GM23338 (cell line): ENCODE measurements at regions not wholly inside any gene's neighbourhood (a gene's known extent, or its start where the extent isn't known, plus 50 kb on each side); places are given as distances from the start of the nearest gene placed in this dataset.

ENCODE experiments used
- ATAC-seq: fragments of 200-7000 bp; cut with Tn5 transposase; 3 replicates; pipeline ENCODE4 v1.9.1; 2020
- DNase-seq: peaks from one replicate; pipeline ENCODE4 v3.0.0-alpha.2; 2015; ENCODE audit warnings: low spot score
- H2AFZ ChIP-seq: fragments of 200-600 bp; sonication (generic); 2 replicates; pipeline ENCODE4 v1.8.0; 2016; ENCODE audit warnings: antibody characterized with exemption, mild to moderate bottlenecking, moderate library complexity
- H3F3A ChIP-seq: fragments of 200-600 bp; sonication (generic); replicated peaks from 2 replicates; pipeline ENCODE4 v1.8.0; 2017; ENCODE audit warnings: antibody characterized with exemption, mixed run types, low read depth
- H3K27ac ChIP-seq: fragments of 200-600 bp; sonication (generic); 2 replicates; pipeline ENCODE4 v1.6.1; 2016; ENCODE audit warnings: low read depth
- H3K27me3 ChIP-seq: fragments of 200-600 bp; sonication (generic); 2 replicates; pipeline ENCODE4 v1.8.0; 2016; ENCODE audit warnings: mild to moderate bottlenecking, mixed run types, moderate library complexity; ENCODE audit not compliant: insufficient read depth
- H3K36me3 ChIP-seq: fragments of 200-600 bp; sonication (generic); 2 replicates; pipeline ENCODE4 v1.8.0; 2016; ENCODE audit warnings: mild to moderate bottlenecking; ENCODE audit not compliant: insufficient read depth
- H3K4me1 ChIP-seq: fragments of 200-600 bp; sonication (generic); 2 replicates; pipeline ENCODE4 v1.8.0; 2016; ENCODE audit warnings: mild to moderate bottlenecking, moderate library complexity; ENCODE audit not compliant: insufficient read depth
- H3K4me2 ChIP-seq: fragments of 200-600 bp; sonication (generic); 2 replicates; pipeline ENCODE4 v1.7.1; 2017; ENCODE audit warnings: mixed run types
- H3K4me3 ChIP-seq: fragments of 200-600 bp; sonication (generic); 2 replicates; pipeline ENCODE4 v1.6.1; 2016; ENCODE audit warnings: mixed run types
- H3K79me2 ChIP-seq: fragments of 200-600 bp; sonication (generic); replicated peaks from 2 replicates; pipeline ENCODE4 v1.8.0; 2017; ENCODE audit warnings: mild to moderate bottlenecking; ENCODE audit not compliant: insufficient read depth
- H3K9me2 ChIP-seq: fragments of 200-600 bp; sonication (generic); 2 replicates; pipeline ENCODE4 v1.8.0; 2017; ENCODE audit not compliant: insufficient read depth
- H4K20me1 ChIP-seq: fragments of 200-600 bp; sonication (generic); replicated peaks from 2 replicates; pipeline ENCODE4 v1.8.0; 2017; ENCODE audit warnings: mild to moderate bottlenecking; ENCODE audit not compliant: insufficient read depth
- H3K27ac Mint-ChIP-seq: 2 replicates; pipeline ENCODE4 v1.8.0; 2020; ENCODE audit warnings: inconsistent platforms, mild to moderate bottlenecking, moderate library complexity, mixed read lengths
- H3K27me3 Mint-ChIP-seq: 3 replicates; pipeline ENCODE4 v1.8.0; 2022; ENCODE audit warnings: low read depth, mild to moderate bottlenecking, moderate library complexity, mixed read lengths, inconsistent platforms; ENCODE audit not compliant: insufficient read depth, poor library complexity
- H3K36me3 Mint-ChIP-seq: 3 replicates; pipeline ENCODE4 v1.8.0; 2021; ENCODE audit warnings: low read depth, mild to moderate bottlenecking, inconsistent platforms, moderate library complexity, mixed read lengths
- H3K4me1 Mint-ChIP-seq: 3 replicates; pipeline ENCODE4 v1.8.0; 2020; ENCODE audit warnings: mild to moderate bottlenecking, inconsistent platforms, mixed read lengths
- H3K4me3 Mint-ChIP-seq: 3 replicates; pipeline ENCODE4 v1.8.0; 2021; ENCODE audit warnings: moderate library complexity, mild to moderate bottlenecking, inconsistent platforms, mixed read lengths
- H3K9me3 Mint-ChIP-seq: 3 replicates; pipeline ENCODE4 v1.8.0; 2020; ENCODE audit warnings: moderate library complexity, mild to moderate bottlenecking, inconsistent platforms, mixed read lengths
- CREB1 ChIP-seq: fragments of 250-450 bp; sonication (Bioruptor Pico); IDR thresholded peaks from 2 replicates; pipeline ENCODE4 v1.5.0; 2020; ENCODE audit warnings: low read depth, mild to moderate bottlenecking, moderate library complexity
- EZH2 ChIP-seq: fragments of 200-600 bp; sonication (generic); IDR thresholded peaks from one replicate; pipeline ENCODE4 v1.8.0; 2017; ENCODE audit warnings: antibody characterized with exemption, mild to moderate bottlenecking, low read depth; ENCODE audit not compliant: unreplicated experiment
- EZH2phosphoT487 ChIP-seq: fragments of 200-600 bp; sonication (generic); IDR thresholded peaks from one replicate; pipeline ENCODE4 v1.8.1; 2018; ENCODE audit warnings: antibody characterized with exemption; ENCODE audit not compliant: unreplicated experiment
- JUNB ChIP-seq: IDR thresholded peaks from one replicate; pipeline ENCODE4 v1.6.1; 2016; ENCODE audit warnings: antibody characterized with exemption; ENCODE audit not compliant: unreplicated experiment
- NANOG ChIP-seq: IDR thresholded peaks from 2 replicates; pipeline ENCODE4 v1.6.1; 2016; ENCODE audit warnings: antibody characterized with exemption, borderline replicate concordance
- POLR2AphosphoS5 ChIP-seq: IDR thresholded peaks from 2 replicates; pipeline ENCODE4 v1.6.1; 2016; ENCODE audit warnings: antibody characterized with exemption, low read depth
- STAT1 ChIP-seq: IDR thresholded peaks from one replicate; pipeline ENCODE4 v1.6.1; 2016; ENCODE audit warnings: antibody characterized with exemption; ENCODE audit not compliant: unreplicated experiment
- ZNF114 ChIP-seq: fragments of 250-450 bp; sonication (Bioruptor Pico); IDR thresholded peaks from 2 replicates; pipeline ENCODE4 v1.5.0; 2020; ENCODE audit warnings: mild to moderate bottlenecking, moderate library complexity
- ZNF331 ChIP-seq: fragments of 250-450 bp; sonication (Bioruptor Pico); IDR thresholded peaks from 2 replicates; pipeline ENCODE4 v1.5.0; 2020; ENCODE audit warnings: low read depth, mild to moderate bottlenecking, moderate library complexity
- TF ChIP-seq, protein P1 (sequence below): IDR thresholded peaks from 2 replicates; pipeline ENCODE4 v1.6.1; 2016; ENCODE audit warnings: antibody characterized with exemption
- TF ChIP-seq, protein P2 (sequence below): fragments of 250-450 bp; sonication (Bioruptor Pico); IDR thresholded peaks from 2 replicates; pipeline ENCODE4 v1.5.0; 2020; ENCODE audit warnings: mild to moderate bottlenecking, moderate library complexity
- TF ChIP-seq, protein P3 (sequence below), 2 experiments: fragments of 200-600 bp in 1 of 2; sonication (generic) in 1 of 2; conservative IDR thresholded peaks; 2 replicates each; pipeline versions ENCODE4 v1.5.1 to v1.6.1; 2016 to 2017; ENCODE audit warnings: antibody characterized with exemption in 2 of 2, low read depth in 2 of 2, mild to moderate bottlenecking in 2 of 2, moderate library complexity in 1 of 2
- TF ChIP-seq, protein P4 (sequence below): IDR thresholded peaks from one replicate; pipeline ENCODE4 v1.6.1; 2018; ENCODE audit warnings: antibody characterized with exemption; ENCODE audit not compliant: unreplicated experiment

DNA sequence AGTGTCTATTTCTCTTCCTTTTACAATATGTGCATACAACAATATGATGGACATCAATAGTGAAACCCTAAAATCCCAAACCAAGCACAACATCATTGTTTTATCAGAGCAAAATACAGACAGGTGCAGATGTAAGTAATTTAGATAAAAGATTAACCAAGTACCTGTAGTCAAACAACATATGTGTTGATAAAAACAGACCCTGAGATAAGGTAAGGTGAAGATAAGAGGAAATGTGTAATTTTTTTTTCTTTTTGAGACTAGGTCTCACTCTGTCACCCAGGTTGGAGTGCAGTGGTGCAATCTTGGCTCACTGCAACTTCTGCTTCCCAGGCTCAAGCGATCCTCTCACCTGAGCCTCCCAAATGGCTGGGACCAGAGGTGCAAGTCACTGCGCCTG, 589.8 kb downstream of the PLCL1 start:
- no peak overlapping the region for H3K27ac Mint-ChIP-seq
- no peaks in the 10 kb centered on the region for H3K9me3 Mint-ChIP-seq
- no peaks in the 10 kb centered on the region for H4K20me1 ChIP-seq
- no peak overlapping the region for H3K4me3 Mint-ChIP-seq
- peaks cover 2% of the 10 kb centered on the region for H3K27me3 Mint-ChIP-seq
- 0 out of 2 replicates have a peak, but pooled peaks cover 3% of the 10 kb centered on the region for H3K9me2 ChIP-seq
- no peaks in the 10 kb centered on the region for H3K27me3 ChIP-seq
- no peaks in the 10 kb centered on the region for H3K36me3 Mint-ChIP-seq
- no peaks in the 10 kb centered on the region for H3K36me3 ChIP-seq
- H3K27ac ChIP-seq: no peak overlapping the region
- H2AFZ ChIP-seq: no peak overlapping the region
- H3K4me2 ChIP-seq: no peak overlapping the region
- H3K4me1 Mint-ChIP-seq: no peaks in the 10 kb centered on the region
- no peaks in the 10 kb centered on the region for H3F3A ChIP-seq
- TF ChIP-seq EZH2phosphoT487 (no peak), STAT1 (no peak), CREB1 (CRISPR knock-in tag) (no peak), JUNB (no peak), POLR2AphosphoS5 (no peak), ZNF114 (CRISPR knock-in tag) (no peak), ZNF331 (CRISPR knock-in tag) (no peak), NANOG (no peak), EZH2 (no peak)
- TF ChIP-seq, protein P1, sequence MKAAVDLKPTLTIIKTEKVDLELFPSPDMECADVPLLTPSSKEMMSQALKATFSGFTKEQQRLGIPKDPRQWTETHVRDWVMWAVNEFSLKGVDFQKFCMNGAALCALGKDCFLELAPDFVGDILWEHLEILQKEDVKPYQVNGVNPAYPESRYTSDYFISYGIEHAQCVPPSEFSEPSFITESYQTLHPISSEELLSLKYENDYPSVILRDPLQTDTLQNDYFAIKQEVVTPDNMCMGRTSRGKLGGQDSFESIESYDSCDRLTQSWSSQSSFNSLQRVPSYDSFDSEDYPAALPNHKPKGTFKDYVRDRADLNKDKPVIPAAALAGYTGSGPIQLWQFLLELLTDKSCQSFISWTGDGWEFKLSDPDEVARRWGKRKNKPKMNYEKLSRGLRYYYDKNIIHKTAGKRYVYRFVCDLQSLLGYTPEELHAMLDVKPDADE: no peak
- TF ChIP-seq, protein P2, sequence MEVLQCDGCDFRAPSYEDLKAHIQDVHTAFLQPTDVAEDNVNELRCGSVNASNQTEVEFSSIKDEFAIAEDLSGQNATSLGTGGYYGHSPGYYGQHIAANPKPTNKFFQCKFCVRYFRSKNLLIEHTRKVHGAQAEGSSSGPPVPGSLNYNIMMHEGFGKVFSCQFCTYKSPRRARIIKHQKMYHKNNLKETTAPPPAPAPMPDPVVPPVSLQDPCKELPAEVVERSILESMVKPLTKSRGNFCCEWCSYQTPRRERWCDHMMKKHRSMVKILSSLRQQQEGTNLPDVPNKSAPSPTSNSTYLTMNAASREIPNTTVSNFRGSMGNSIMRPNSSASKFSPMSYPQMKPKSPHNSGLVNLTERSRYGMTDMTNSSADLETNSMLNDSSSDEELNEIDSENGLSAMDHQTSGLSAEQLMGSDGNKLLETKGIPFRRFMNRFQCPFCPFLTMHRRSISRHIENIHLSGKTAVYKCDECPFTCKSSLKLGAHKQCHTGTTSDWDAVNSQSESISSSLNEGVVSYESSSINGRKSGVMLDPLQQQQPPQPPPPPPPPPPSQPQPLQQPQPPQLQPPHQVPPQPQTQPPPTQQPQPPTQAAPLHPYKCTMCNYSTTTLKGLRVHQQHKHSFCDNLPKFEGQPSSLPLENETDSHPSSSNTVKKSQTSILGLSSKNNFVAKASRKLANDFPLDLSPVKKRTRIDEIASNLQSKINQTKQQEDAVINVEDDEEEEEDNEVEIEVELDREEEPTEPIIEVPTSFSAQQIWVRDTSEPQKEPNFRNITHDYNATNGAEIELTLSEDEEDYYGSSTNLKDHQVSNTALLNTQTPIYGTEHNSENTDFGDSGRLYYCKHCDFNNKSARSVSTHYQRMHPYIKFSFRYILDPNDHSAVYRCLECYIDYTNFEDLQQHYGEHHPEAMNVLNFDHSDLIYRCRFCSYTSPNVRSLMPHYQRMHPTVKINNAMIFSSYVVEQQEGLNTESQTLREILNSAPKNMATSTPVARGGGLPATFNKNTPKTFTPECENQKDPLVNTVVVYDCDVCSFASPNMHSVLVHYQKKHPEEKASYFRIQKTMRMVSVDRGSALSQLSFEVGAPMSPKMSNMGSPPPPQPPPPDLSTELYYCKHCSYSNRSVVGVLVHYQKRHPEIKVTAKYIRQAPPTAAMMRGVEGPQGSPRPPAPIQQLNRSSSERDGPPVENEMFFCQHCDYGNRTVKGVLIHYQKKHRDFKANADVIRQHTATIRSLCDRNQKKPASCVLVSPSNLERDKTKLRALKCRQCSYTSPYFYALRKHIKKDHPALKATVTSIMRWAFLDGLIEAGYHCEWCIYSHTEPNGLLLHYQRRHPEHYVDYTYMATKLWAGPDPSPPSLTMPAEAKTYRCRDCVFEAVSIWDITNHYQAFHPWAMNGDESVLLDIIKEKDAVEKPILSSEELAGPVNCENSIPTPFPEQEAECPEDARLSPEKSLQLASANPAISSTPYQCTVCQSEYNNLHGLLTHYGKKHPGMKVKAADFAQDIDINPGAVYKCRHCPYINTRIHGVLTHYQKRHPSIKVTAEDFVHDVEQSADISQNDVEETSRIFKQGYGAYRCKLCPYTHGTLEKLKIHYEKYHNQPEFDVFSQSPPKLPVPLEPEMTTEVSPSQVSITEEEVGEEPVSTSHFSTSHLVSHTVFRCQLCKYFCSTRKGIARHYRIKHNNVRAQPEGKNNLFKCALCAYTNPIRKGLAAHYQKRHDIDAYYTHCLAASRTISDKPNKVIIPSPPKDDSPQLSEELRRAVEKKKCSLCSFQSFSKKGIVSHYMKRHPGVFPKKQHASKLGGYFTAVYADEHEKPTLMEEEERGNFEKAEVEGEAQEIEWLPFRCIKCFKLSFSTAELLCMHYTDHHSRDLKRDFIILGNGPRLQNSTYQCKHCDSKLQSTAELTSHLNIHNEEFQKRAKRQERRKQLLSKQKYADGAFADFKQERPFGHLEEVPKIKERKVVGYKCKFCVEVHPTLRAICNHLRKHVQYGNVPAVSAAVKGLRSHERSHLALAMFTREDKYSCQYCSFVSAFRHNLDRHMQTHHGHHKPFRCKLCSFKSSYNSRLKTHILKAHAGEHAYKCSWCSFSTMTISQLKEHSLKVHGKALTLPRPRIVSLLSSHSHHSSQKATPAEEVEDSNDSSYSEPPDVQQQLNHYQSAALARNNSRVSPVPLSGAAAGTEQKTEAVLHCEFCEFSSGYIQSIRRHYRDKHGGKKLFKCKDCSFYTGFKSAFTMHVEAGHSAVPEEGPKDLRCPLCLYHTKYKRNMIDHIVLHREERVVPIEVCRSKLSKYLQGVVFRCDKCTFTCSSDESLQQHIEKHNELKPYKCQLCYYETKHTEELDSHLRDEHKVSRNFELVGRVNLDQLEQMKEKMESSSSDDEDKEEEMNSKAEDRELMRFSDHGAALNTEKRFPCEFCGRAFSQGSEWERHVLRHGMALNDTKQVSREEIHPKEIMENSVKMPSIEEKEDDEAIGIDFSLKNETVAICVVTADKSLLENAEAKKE: no peak
- TF ChIP-seq, protein P3, sequence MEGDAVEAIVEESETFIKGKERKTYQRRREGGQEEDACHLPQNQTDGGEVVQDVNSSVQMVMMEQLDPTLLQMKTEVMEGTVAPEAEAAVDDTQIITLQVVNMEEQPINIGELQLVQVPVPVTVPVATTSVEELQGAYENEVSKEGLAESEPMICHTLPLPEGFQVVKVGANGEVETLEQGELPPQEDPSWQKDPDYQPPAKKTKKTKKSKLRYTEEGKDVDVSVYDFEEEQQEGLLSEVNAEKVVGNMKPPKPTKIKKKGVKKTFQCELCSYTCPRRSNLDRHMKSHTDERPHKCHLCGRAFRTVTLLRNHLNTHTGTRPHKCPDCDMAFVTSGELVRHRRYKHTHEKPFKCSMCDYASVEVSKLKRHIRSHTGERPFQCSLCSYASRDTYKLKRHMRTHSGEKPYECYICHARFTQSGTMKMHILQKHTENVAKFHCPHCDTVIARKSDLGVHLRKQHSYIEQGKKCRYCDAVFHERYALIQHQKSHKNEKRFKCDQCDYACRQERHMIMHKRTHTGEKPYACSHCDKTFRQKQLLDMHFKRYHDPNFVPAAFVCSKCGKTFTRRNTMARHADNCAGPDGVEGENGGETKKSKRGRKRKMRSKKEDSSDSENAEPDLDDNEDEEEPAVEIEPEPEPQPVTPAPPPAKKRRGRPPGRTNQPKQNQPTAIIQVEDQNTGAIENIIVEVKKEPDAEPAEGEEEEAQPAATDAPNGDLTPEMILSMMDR (conservative IDR thresholded peaks at IDR 0.05; ENCODE audit: low read depth in 2 of 2): no peak
- TF ChIP-seq, protein P4, sequence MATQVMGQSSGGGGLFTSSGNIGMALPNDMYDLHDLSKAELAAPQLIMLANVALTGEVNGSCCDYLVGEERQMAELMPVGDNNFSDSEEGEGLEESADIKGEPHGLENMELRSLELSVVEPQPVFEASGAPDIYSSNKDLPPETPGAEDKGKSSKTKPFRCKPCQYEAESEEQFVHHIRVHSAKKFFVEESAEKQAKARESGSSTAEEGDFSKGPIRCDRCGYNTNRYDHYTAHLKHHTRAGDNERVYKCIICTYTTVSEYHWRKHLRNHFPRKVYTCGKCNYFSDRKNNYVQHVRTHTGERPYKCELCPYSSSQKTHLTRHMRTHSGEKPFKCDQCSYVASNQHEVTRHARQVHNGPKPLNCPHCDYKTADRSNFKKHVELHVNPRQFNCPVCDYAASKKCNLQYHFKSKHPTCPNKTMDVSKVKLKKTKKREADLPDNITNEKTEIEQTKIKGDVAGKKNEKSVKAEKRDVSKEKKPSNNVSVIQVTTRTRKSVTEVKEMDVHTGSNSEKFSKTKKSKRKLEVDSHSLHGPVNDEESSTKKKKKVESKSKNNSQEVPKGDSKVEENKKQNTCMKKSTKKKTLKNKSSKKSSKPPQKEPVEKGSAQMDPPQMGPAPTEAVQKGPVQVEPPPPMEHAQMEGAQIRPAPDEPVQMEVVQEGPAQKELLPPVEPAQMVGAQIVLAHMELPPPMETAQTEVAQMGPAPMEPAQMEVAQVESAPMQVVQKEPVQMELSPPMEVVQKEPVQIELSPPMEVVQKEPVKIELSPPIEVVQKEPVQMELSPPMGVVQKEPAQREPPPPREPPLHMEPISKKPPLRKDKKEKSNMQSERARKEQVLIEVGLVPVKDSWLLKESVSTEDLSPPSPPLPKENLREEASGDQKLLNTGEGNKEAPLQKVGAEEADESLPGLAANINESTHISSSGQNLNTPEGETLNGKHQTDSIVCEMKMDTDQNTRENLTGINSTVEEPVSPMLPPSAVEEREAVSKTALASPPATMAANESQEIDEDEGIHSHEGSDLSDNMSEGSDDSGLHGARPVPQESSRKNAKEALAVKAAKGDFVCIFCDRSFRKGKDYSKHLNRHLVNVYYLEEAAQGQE: no peak
- ATAC-seq (no peak), DNase-seq (no peak)
- no peak overlapping the region for H3K4me3 ChIP-seq
- H3K79me2 ChIP-seq: no peaks in the 10 kb centered on the region
- H3K4me1 ChIP-seq: no peaks in the 10 kb centered on the region
